IPS-15b (cell line): ENCODE measurements at regions not wholly inside any gene's neighbourhood (a gene's known extent, or its start where the extent isn't known, plus 50 kb on each side); places are given as distances from the start of the nearest gene placed in this dataset.

ENCODE experiments used
- H3K27me3 ChIP-seq: one replicate; pipeline ENCODE4 v1.6.1; 2013; ENCODE audit warnings: low read length; ENCODE audit not compliant: control insufficient read depth, insufficient read depth
- H3K36me3 ChIP-seq: one replicate; pipeline ENCODE4 v1.6.1; 2013; ENCODE audit warnings: low read length; ENCODE audit not compliant: control insufficient read depth, insufficient read depth
- H3K4me1 ChIP-seq: one replicate; pipeline ENCODE4 v1.6.1; 2013; ENCODE audit warnings: mild to moderate bottlenecking, low read length; ENCODE audit not compliant: control insufficient read depth, insufficient read depth
- H3K4me3 ChIP-seq: one replicate; pipeline ENCODE4 v1.5.1; 2013; ENCODE audit warnings: low read depth, low read length
- H3K9ac ChIP-seq: one replicate; pipeline ENCODE4 v1.6.1; 2013; ENCODE audit warnings: low read depth, mild to moderate bottlenecking, low read length
- H3K9me3 ChIP-seq: one replicate; pipeline ENCODE4 v1.6.1; 2013; ENCODE audit warnings: mild to moderate bottlenecking, low read length; ENCODE audit not compliant: control insufficient read depth, insufficient read depth

DNA sequence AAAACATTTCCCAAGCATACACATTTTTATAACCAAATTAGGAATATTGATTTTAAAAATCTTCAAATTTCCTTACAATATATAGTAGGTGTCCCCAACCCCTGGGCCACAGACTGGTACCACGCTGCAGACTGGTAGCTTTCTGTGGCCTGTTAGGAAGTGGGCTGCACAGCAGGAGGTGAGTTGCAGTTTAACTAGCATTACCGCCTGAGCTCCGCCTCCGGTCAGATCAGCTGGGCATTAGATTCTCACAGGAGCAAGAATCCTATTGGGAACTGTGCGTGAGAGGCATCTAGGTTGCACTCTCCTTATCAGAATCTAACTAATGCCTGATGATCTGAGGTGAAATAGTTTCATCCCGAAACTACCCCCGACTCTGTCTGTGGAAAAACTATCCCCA is 62.1 kb downstream of the ZWINT start:
- no peaks in the 10 kb centered on the region for H3K36me3 ChIP-seq
- no peaks in the 10 kb centered on the region for H3K4me1 ChIP-seq
- no peaks in the 10 kb centered on the region for H3K27me3 ChIP-seq
- H3K9me3 ChIP-seq = no peaks in the 10 kb centered on the region
- H3K4me3 ChIP-seq = no peak overlapping the region
- H3K9ac ChIP-seq = no peak overlapping the region

DNA sequence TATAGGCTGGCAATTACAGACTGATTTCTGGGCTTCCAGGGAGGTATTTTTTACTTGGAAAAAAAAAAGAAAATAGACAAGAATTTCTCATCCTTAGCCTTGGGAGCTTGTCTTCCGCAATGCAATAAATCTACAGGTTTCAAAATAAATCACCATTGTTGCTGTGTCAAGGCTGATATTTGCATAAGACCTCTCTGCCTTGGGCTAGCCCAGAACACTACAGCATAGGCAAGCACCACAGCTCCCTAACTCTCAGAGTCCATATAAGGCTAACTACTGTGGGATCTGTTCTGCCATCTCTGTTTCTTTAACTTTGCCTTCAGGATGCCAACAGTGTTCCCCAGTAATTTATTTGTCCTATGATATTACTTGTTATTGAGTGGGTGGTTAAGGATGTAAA is 64.4 kb downstream of the ZWINT start:
- Histone ChIP-seq H3K4me1 (no peaks in the 10 kb centered on the region), H3K9ac (no peak overlapping the region), H3K27me3 (no peaks in the 10 kb centered on the region), H3K9me3 (no peaks in the 10 kb centered on the region), H3K4me3 (no peak overlapping the region), H3K36me3 (no peaks in the 10 kb centered on the region)

DNA sequence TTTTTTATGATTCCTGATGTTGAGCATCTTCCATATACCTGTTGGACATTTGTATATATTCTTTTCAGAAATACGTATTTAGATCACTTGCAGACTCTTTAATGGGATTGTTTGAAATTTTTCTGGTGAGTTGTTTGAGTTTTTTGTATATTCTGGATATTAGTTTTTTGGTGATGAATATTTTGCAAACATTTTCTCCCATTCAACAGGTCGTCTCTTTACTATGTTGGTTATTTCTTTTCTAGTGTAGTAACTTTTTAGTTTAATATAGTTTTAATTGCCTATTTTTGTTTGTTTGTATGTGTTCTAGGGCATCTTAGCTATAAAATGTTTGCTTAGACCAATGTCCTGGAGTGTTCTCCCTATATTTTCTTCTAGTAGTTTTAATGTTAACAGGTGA is 72.7 kb downstream of the ZWINT start:
- Histone ChIP-seq H3K9me3 (no peaks in the 10 kb centered on the region), H3K9ac (no peak overlapping the region), H3K4me3 (no peak overlapping the region), H3K36me3 (no peaks in the 10 kb centered on the region), H3K27me3 (no peaks in the 10 kb centered on the region), H3K4me1 (no peaks in the 10 kb centered on the region)

DNA sequence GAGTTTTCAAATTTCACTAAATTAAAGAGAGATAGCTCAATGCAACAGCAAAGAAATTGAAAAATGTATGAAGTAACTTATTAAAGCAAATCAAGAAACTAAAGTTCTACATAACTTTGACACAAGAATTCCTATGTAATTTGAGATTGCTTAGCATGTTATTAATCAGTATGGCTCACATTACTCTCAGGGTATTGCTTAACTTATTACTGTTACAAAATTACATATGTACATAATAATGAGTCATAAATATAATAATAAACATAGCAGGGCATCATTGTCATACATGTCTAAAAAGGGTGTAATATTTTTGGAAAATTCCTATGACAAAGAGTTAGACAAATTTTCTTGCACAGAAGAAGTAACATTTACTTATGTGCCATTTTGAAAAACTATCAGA is 75.0 kb downstream of the ZWINT start:
- Histone ChIP-seq H3K27me3 (no peaks in the 10 kb centered on the region), H3K4me1 (no peaks in the 10 kb centered on the region), H3K9me3 (no peaks in the 10 kb centered on the region), H3K36me3 (no peaks in the 10 kb centered on the region), H3K4me3 (no peak overlapping the region), H3K9ac (no peak overlapping the region)

DNA sequence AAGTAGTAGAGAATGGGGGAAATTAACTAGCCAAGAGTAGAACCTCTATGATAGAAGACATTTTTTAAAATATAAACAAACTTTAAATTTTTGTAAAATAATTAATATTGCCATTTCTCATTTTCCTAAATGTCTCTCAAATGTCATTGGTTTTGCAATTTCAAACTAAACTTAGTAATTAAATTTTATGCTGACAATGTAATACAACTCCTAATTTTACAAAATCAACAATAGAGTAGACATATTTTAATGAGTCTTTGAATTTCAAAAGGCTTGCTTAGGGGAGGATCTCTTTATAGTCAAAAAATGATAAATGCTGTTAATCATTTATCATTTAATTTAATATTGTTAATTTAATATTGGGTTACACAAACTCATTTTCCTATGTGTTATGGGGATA is 81.8 kb downstream of the ZWINT start:
- Histone ChIP-seq H3K36me3 (no peaks in the 10 kb centered on the region), H3K4me3 (no peak overlapping the region), H3K27me3 (no peaks in the 10 kb centered on the region), H3K9me3 (no peaks in the 10 kb centered on the region), H3K4me1 (no peaks in the 10 kb centered on the region), H3K9ac (no peak overlapping the region)

DNA sequence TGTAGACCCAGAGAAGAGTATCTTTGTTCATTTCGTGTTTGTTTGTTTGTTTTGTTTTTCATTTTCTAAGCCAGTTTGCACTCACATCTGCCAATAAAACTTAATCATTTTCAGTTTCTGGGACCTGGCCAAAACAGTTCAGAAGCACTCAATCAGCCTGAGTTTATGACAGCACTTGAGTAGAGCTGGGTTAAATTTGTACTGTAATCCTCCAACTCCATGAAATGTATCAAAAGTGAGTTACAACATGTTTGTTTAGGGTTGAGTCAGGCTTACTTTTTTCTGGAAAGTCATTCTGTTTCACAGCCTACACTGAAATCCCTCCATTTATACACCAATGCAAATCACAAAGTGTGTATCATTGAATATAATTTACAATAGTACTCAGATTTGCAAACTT is 91.9 kb downstream of the ZWINT start:
- Histone ChIP-seq H3K9me3 (no peaks in the 10 kb centered on the region), H3K27me3 (no peaks in the 10 kb centered on the region), H3K9ac (no peak overlapping the region), H3K4me3 (no peak overlapping the region), H3K4me1 (no peaks in the 10 kb centered on the region), H3K36me3 (no peaks in the 10 kb centered on the region)

DNA sequence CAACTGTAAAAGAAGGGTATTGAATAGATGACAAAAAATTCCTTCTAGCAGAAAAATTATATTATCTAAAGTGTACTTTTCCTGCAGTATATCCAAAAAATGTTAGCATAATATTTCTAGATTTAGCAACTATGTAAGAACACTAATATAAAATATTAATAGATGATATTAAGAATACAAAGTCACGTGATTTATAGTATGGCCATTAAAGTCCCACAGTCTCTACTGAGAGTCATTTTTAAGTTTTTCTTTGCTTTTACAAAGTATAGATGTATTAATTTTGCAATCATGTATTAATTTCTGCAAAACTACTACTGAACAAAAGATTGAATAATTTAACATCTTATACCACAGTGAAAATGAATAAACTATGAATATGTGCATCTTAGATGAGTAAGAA is 94.9 kb downstream of the ZWINT start:
- H3K4me3 ChIP-seq = no peak overlapping the region
- H3K4me1 ChIP-seq = no peaks in the 10 kb centered on the region
- no peaks in the 10 kb centered on the region for H3K27me3 ChIP-seq

DNA sequence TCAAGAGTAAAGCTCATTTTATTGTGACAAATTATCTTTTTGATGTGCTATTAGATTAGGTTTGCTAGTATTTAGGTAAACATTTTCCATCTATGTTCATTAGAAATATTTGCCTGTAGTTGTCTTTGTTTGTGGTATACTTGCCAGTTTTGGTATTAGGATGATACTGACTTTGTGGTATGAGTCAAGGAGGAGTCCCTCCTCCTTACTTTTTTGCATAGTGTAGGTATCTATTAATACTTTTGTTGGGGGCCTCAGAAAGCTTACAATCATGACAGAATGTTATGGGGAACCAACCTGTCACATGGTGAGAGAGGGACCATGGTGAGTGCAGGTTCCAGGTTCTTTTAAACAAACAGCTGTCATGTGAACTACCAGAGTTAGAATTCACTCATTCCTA is 102.1 kb downstream of the ZWINT start:
- Histone ChIP-seq H3K27me3 (no peaks in the 10 kb centered on the region), H3K9me3 (no peaks in the 10 kb centered on the region), H3K9ac (no peak overlapping the region), H3K4me1 (no peaks in the 10 kb centered on the region), H3K36me3 (no peaks in the 10 kb centered on the region), H3K4me3 (no peak overlapping the region)

More for the DNA sequence above, 94.9 kb downstream of the ZWINT start:
- Histone ChIP-seq H3K9me3 (no peaks in the 10 kb centered on the region), H3K9ac (no peak overlapping the region), H3K36me3 (no peaks in the 10 kb centered on the region)

DNA sequence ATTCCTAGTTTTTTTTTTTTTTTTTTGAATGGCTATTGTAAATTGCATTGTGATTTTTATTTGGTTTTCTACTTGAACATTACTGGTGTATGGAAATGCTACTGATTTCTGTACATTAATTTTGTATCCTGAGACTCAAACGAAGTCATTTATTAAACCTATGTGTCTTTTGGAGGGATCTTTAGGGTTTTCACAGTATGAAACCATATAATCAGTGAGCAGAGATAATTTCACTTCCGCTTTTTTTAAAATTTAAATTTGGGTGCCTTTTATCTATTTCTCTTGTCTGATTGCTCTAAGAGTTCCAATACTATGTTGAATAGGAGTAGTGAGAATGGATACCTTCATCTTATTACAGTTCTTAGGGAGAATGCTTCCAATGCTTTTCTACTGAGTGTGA is 102.7 kb downstream of the ZWINT start:
- Histone ChIP-seq H3K9me3 (no peaks in the 10 kb centered on the region), H3K4me1 (no peaks in the 10 kb centered on the region), H3K27me3 (no peaks in the 10 kb centered on the region), H3K4me3 (no peak overlapping the region), H3K36me3 (no peaks in the 10 kb centered on the region), H3K9ac (no peak overlapping the region)

DNA sequence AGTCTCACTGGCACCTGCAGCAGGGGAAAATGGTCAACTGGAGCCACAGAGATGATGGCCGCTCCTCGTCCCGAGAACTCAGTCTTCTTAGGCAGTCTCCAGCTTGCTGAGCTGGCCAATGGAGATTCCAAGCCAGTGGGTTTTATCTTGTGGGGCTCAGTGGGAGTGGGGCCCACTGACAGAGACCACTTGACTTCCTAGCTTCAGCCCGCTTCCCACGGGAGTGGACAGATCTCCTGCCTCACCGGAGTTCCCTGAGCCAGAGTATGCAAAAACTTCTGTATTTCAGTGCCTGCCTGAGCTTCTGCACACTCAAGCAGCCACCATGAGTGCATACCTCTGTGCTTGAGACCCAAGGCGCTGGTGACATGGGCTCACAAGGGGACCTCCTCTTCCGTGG is 105.8 kb downstream of the ZWINT start:
- Histone ChIP-seq H3K36me3 (no peaks in the 10 kb centered on the region), H3K4me1 (no peaks in the 10 kb centered on the region), H3K9me3 (no peaks in the 10 kb centered on the region), H3K9ac (no peak overlapping the region), H3K4me3 (no peak overlapping the region), H3K27me3 (no peaks in the 10 kb centered on the region)

DNA sequence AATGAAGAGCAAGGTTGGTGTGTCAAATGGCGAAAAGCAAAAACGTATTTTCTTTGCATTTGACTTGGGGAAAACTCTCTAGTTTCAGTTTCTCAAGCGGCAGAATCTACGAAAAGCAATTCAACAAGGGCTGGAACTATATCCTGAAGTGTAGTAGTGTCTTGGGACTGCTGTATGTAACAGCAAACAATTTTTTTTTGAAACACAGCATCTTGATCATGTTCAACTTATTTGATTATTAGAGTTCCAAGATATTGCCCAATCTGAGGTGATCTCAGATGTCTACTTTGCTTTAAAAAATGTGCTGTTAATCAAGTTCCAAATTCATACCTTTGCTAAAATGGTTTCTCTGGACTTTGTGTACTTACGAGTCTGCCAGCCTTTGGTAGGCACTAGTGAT is 120.6 kb downstream of the ZWINT start:
- Histone ChIP-seq H3K9me3 (no peaks in the 10 kb centered on the region), H3K27me3 (no peaks in the 10 kb centered on the region)

DNA sequence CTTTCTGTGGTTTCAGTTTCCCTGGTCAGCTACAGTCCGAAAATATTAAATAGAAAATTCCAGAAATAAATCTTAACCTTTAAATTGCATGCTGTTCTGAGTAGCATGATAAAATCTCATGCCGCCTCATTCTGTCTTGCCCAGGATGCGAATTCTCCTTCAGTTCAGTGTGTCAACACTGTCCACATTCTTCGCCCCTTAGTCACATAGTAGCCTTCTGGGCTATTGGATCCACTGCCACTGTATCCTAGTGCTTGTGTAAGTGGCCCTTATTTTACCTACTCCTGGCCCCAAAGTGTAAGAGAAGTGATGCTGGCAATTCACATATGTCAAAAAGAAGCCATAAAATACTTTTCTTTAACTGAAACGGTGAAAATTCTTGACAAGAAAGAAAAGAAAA is 129.6 kb downstream of the ZWINT start:
- Histone ChIP-seq H3K4me1 (no peaks in the 10 kb centered on the region), H3K9ac (no peak overlapping the region), H3K9me3 (no peaks in the 10 kb centered on the region), H3K27me3 (no peaks in the 10 kb centered on the region), H3K36me3 (no peaks in the 10 kb centered on the region), H3K4me3 (no peak overlapping the region)

More for the DNA sequence above, 120.6 kb downstream of the ZWINT start:
- Histone ChIP-seq H3K36me3 (no peaks in the 10 kb centered on the region), H3K4me3 (no peak overlapping the region), H3K4me1 (no peaks in the 10 kb centered on the region), H3K9ac (no peak overlapping the region)

DNA sequence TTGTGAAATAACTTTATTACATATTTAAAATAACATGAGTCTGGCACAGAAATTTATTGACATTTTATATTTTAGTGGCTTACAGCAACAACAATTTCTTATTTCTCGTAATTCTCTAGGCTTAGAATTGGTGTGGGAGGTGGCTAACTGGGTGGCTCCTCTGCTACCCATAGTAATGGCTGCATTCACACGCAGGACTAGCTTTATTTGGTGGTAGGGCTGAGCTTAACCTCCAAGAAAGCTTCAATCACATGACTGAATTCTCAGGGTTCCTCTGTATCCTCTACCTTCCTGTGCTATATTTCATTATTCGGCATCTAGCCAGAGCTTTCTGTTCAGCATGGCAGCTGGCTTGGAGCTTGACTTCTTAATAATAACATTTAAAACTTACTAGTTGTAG is 138.8 kb downstream of the ZWINT start:
- Histone ChIP-seq H3K4me3 (no peak overlapping the region), H3K27me3 (no peaks in the 10 kb centered on the region), H3K9me3 (no peaks in the 10 kb centered on the region), H3K36me3 (no peaks in the 10 kb centered on the region), H3K9ac (no peak overlapping the region), H3K4me1 (no peaks in the 10 kb centered on the region)
